ENCODE measurements at regions not wholly inside any gene's neighbourhood (a gene's known extent, or its start where the extent isn't known, plus 50 kb on each side); places are given as distances from the start of the nearest gene placed in this dataset.

- no peak for DNase-seq (ENCODE audit: low spot score)
- no peak for TF ChIP-seq CTCF (IDR thresholded peaks at IDR 0.05; ENCODE audit: unreplicated experiment)
- Mint-ChIP-seq H3K4me1 (ENCODE audit: unreplicated experiment) (no peaks in the 10 kb centered on the region), H3K36me3 (ENCODE audit: low read depth, unreplicated experiment) (no peaks in the 10 kb centered on the region), H3K27ac (ENCODE audit: unreplicated experiment) (no peak overlapping the region), H3K27me3 (ENCODE audit: unreplicated experiment) (no peaks in the 10 kb centered on the region), H3K9me3 (ENCODE audit: unreplicated experiment) (no peaks in the 10 kb centered on the region), H3K4me3 (ENCODE audit: unreplicated experiment) (no peak overlapping the region)
These were observed 100.8 kb upstream of the SYT13 start for GRCh38 chr11:45386972-45387371.

GRCh38 chr11:45385844-45386243 lies 99.7 kb upstream of the SYT13 start:
- no peak for DNase-seq (ENCODE audit: low spot score)
- Mint-ChIP-seq H3K36me3 (ENCODE audit: low read depth, unreplicated experiment) (no peaks in the 10 kb centered on the region), H3K9me3 (ENCODE audit: unreplicated experiment) (no peaks in the 10 kb centered on the region), H3K27ac (ENCODE audit: unreplicated experiment) (no peak overlapping the region), H3K4me1 (ENCODE audit: unreplicated experiment) (no peaks in the 10 kb centered on the region), H3K27me3 (ENCODE audit: unreplicated experiment) (peaks cover 5% of the 10 kb centered on the region), H3K4me3 (ENCODE audit: unreplicated experiment) (no peak overlapping the region)
- no peak for TF ChIP-seq CTCF (IDR thresholded peaks at IDR 0.05; ENCODE audit: unreplicated experiment)

- Mint-ChIP-seq H3K27ac (ENCODE audit: unreplicated experiment) (no peak overlapping the region), H3K4me3 (ENCODE audit: unreplicated experiment) (no peak overlapping the region), H3K4me1 (ENCODE audit: unreplicated experiment) (no peaks in the 10 kb centered on the region), H3K9me3 (ENCODE audit: unreplicated experiment) (no peaks in the 10 kb centered on the region), H3K27me3 (ENCODE audit: unreplicated experiment) (peaks cover 5% of the 10 kb centered on the region), H3K36me3 (ENCODE audit: low read depth, unreplicated experiment) (no peaks in the 10 kb centered on the region)
- no peak for TF ChIP-seq CTCF (IDR thresholded peaks at IDR 0.05; ENCODE audit: unreplicated experiment)
- DNase-seq (ENCODE audit: low spot score), result no peak
These were observed 99.3 kb upstream of the SYT13 start for GRCh38 chr11:45385423-45385822.

- no peak for TF ChIP-seq CTCF (IDR thresholded peaks at IDR 0.05; ENCODE audit: unreplicated experiment)
- Mint-ChIP-seq H3K4me3 (ENCODE audit: unreplicated experiment) (no peak overlapping the region), H3K27me3 (ENCODE audit: unreplicated experiment) (peaks cover 5% of the 10 kb centered on the region), H3K36me3 (ENCODE audit: low read depth, unreplicated experiment) (no peaks in the 10 kb centered on the region), H3K27ac (ENCODE audit: unreplicated experiment) (no peak overlapping the region), H3K4me1 (ENCODE audit: unreplicated experiment) (no peaks in the 10 kb centered on the region), H3K9me3 (ENCODE audit: unreplicated experiment) (no peaks in the 10 kb centered on the region)
- DNase-seq (ENCODE audit: low spot score), result no peak
These were observed 98.6 kb upstream of the SYT13 start for GRCh38 chr11:45384711-45385241.

GRCh38 chr11:45384016-45384415 lies 97.9 kb upstream of the SYT13 start:
- Mint-ChIP-seq H3K9me3 (ENCODE audit: unreplicated experiment) (no peaks in the 10 kb centered on the region), H3K27me3 (ENCODE audit: unreplicated experiment) (peaks cover 5% of the 10 kb centered on the region), H3K4me3 (ENCODE audit: unreplicated experiment) (no peak overlapping the region), H3K27ac (ENCODE audit: unreplicated experiment) (no peak overlapping the region), H3K36me3 (ENCODE audit: low read depth, unreplicated experiment) (no peaks in the 10 kb centered on the region), H3K4me1 (ENCODE audit: unreplicated experiment) (no peaks in the 10 kb centered on the region)
- TF ChIP-seq CTCF (IDR thresholded peaks at IDR 0.05; ENCODE audit: unreplicated experiment), result no peak
- DNase-seq (ENCODE audit: low spot score), result no peak
